Large intestine (tissue), 3 donors: ENCODE measurements at regions not wholly inside any gene's neighbourhood (a gene's known extent, or its start where the extent isn't known, plus 50 kb on each side); places are given as distances from the start of the nearest gene placed in this dataset.

Source experiments
- DNase-seq, 2 donors: peaks; one replicate each; pipeline versions ENCODE4 v3.0.0 to v3.0.0-alpha.2; 2013
- H3K27ac ChIP-seq: one replicate; pipeline ENCODE4 v1.5.1; 2013; ENCODE audit warnings: low read length
- H3K27me3 ChIP-seq: 2 replicates; pipeline ENCODE4 v1.6.1; 2013; ENCODE audit warnings: low read length; ENCODE audit not compliant: control insufficient read depth, insufficient read depth
- H3K36me3 ChIP-seq: 2 replicates; pipeline ENCODE4 v1.6.1; 2013; ENCODE audit warnings: low read length; ENCODE audit not compliant: control insufficient read depth, insufficient read depth
- H3K4me1 ChIP-seq: one replicate; pipeline ENCODE4 v1.6.1; 2013; ENCODE audit warnings: low read length; ENCODE audit not compliant: control insufficient read depth, insufficient read depth
- H3K4me3 ChIP-seq: one replicate; pipeline ENCODE4 v1.5.1; 2013; ENCODE audit warnings: low read length
- H3K9me3 ChIP-seq: one replicate; pipeline ENCODE4 v1.6.1; 2013; ENCODE audit warnings: mild to moderate bottlenecking, low read depth, low read length, moderate library complexity; ENCODE audit not compliant: control insufficient read depth
- WGBS: methylation state at CpG from one replicate; pipeline ENCODE4 v1.1.5; 2013; ENCODE audit warnings: low lambda C conversion rate; ENCODE audit not compliant: insufficient coverage; 5-methylcytosine and 5-hydroxymethylcytosine counted together

DNA sequence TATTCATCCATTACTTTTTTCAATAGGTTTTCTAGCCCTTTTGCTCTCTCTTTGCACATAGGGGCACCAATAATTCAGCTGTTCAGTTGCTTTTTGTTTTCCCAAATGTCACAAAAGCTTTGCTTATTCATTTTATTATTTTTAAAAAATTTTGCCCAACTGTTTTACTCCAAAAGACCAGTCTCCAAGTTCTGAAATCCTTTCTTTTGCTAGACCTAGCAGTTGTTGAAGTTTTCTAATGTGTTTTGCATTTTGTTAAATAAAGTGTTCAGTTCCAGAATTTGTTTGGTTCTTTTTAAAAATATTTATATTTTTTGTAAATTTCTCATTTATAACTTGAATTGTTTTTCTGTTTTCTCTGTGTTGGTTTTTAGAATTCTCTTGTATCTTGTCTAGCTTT is 1227.3 kb downstream of the ROBO2 start:
- H3K4me1 ChIP-seq, result no peaks in the 10 kb centered on the region
- DNase-seq, result no peak
- no peak overlapping the region for H3K27ac ChIP-seq
- H3K9me3 ChIP-seq, result peaks cover 16% of the 10 kb centered on the region
- no peaks in the 10 kb centered on the region for H3K36me3 ChIP-seq
- H3K4me3 ChIP-seq, result no peak overlapping the region
- H3K27me3 ChIP-seq, result no peaks in the 10 kb centered on the region

DNA sequence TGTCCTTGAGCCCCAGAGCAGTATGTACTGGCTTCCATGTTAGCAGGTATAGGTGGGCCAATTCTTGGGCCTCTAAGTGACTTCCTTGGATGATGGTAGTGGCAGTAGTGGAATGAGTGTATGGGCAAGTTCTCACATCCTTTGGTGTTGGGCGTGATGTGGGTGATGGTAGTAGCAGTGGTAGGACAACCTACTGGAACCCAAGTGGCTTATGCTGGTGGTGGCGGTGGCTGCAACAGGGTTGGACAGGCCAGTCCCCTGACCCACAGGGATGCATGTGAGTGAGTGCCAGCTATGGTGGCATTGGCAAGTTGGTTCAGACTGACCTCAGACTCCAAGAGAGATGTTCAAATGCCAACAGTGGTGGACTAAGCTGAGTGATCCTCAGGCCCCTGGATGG is 1228.2 kb downstream of the ROBO2 start:
- no peaks in the 10 kb centered on the region for H3K4me1 ChIP-seq
- no peak overlapping the region for H3K4me3 ChIP-seq
- H3K36me3 ChIP-seq, result no peaks in the 10 kb centered on the region
- H3K9me3 ChIP-seq, result peaks cover 16% of the 10 kb centered on the region
- H3K27me3 ChIP-seq, result no peaks in the 10 kb centered on the region
- no peak overlapping the region for H3K27ac ChIP-seq
- WGBS, result no CpG with 5 or more reads among the region's 2 CpGs
- no peak for DNase-seq

DNA sequence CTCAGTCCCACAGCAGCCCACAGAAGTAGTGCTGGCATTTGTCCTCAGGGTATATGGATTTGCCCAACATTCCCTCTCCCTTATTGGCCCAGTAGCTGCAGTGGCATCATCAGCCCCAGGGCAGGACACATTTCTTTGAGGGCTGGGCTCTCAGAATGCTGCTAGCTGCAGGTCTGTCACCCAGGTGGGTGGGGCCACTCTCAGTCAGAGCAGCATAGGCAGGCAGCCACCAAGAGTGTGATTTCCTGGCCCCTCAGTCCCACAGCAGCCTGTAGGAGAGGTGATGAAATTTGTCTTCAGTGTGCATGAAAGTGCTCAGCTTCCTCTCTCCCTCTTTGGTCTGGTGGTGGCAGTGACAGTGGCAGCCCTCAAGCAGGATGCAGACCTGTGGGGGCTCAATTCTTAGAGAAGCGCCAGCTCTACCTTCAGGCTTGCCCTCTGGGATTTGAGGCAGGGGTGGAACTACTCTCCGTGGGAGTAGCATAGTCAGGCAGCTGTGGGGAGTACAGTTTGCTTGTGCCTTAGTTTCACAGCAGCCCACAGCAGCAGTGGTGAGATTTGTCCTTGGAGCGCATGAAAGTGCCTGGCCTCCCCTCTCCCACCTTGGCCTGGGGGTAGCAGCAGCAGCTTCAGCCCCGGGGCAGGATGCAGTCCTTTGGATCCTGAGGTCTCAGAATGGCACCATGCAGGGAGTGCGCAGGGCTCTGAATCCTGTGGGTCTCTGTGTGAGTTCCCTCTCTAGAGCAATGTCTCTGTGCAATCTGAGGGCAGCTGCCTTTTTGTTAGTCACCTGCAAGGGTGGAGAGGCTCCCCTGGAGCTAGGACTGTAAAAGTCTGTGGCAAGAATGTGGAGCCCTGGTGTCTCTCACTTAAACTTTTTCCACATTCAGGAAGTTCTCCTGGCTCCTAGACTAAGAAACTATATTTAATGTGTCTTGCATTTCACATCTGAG is 1229.1 kb downstream of the ROBO2 start:
- no CpG with 5 or more reads among the region's 5 CpGs for WGBS
- H3K27ac ChIP-seq, result no peak overlapping the region
- DNase-seq, result no peak
- H3K4me1 ChIP-seq, result no peaks in the 10 kb centered on the region
- H3K36me3 ChIP-seq, result no peaks in the 10 kb centered on the region
- H3K4me3 ChIP-seq, result no peak overlapping the region
- no peaks in the 10 kb centered on the region for H3K27me3 ChIP-seq
- H3K9me3 ChIP-seq, result peaks cover 16% of the 10 kb centered on the region

DNA sequence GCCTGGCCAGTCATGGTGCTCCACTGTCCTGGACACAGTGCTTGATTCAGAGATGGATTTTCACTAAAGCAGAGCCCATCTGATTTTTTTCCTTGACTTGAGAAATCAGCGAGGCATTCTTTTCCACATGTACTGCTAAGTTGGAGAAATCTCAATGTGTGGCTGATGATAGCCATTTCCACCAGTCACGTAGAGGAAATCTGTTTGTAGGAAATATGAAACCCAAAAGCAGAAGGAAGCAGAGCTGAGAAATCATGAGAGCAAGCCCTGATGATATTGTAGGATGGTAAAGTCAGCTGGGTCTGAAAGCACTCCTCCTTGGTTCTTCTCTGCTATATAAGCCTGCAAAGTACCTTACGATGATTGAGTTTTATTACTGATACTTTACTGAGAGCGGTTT is 1233.4 kb downstream of the ROBO2 start:
- Histone ChIP-seq H3K9me3 (peaks cover 3% of the 10 kb centered on the region), H3K36me3 (no peaks in the 10 kb centered on the region), H3K27ac (no peak overlapping the region), H3K4me3 (no peak overlapping the region), H3K4me1 (no peaks in the 10 kb centered on the region), H3K27me3 (no peaks in the 10 kb centered on the region)
- no peak for DNase-seq
- 64% methylated on average over 2 of the region's 4 CpGs for WGBS

DNA sequence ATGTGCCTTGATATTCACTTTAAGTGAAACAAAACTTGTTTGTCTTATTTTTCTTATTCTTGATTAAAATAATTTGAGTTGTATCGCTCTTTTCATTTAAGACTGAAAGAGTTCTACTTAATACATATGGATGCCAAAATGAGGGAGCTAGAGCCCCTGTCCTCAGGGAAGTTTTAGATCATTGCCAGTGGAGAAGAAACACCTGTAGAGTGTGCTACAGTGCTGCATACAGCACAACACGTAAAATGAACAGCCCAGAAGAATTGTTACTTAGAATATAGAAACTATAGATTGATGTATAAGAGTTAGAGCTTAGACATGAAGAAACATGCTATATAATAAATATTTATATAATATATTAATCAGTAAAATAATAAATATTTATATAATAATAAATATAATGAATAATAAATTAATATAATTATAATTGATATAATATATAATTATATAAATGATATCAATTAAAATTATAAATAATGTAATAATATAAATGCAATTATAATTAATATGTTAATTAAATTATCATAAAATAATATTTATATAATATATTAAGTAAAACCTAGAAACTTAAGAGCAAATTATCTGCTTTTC is 1234.7 kb downstream of the ROBO2 start:
- DNase-seq, result no peak
- H3K27ac ChIP-seq, result no peak overlapping the region
- no CpG with 5 or more reads among the region's 2 CpGs for WGBS
- no peaks in the 10 kb centered on the region for H3K4me1 ChIP-seq
- H3K4me3 ChIP-seq, result no peak overlapping the region
- H3K9me3 ChIP-seq, result peaks cover 3% of the 10 kb centered on the region
- no peaks in the 10 kb centered on the region for H3K36me3 ChIP-seq
- H3K27me3 ChIP-seq, result no peaks in the 10 kb centered on the region

DNA sequence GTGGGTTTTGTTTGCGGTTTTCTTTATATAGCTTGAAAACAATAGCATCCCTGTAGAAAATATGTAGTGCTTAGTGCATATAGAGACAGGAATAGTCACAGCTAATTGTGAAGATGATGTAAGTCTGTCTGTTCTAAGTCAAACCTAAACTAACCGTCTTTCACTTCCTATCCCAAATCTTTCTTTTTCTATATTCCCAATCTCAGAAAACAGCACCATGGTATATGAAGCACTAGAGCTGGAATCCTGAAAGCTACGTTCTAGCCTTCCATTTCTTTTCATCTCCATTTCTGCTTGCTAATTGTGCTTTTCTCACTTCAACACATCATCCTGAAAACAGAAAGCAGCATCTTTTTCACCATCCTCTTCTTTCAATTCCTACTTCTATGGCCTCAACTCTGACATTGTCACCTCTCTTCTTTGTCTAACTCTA is 1235.5 kb downstream of the ROBO2 start:
- 71% methylated on average over 2 of the region's 3 CpGs for WGBS
- no peak for DNase-seq
- H3K4me3 ChIP-seq, result no peak overlapping the region
- H3K9me3 ChIP-seq, result peaks cover 3% of the 10 kb centered on the region
- H3K27ac ChIP-seq, result no peak overlapping the region
- H3K4me1 ChIP-seq, result no peaks in the 10 kb centered on the region
- H3K27me3 ChIP-seq, result no peaks in the 10 kb centered on the region
- no peaks in the 10 kb centered on the region for H3K36me3 ChIP-seq

DNA sequence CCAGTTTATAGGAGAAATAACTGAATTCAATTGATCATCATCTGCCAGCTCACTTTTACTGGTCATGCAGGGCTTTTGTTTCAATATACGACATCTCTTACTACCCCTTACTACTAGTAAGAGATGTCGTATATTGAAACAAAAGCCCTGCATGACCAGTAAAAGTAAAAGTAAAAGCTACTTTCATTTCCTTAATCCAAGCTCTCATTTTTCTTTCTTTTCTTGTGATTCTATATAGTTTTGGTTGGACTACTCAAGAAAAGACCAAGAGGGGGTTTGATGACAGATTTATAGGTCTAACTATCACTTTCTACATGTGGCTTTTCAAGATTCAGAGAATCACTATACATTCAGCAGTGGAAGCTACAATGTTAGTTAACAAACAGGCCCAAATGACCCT is 1237.3 kb downstream of the ROBO2 start:
- Histone ChIP-seq H3K9me3 (no peaks in the 10 kb centered on the region), H3K27ac (no peak overlapping the region), H3K4me1 (no peaks in the 10 kb centered on the region), H3K27me3 (no peaks in the 10 kb centered on the region), H3K4me3 (no peak overlapping the region), H3K36me3 (no peaks in the 10 kb centered on the region)
- WGBS, result no CpG with 5 or more reads among the region's 2 CpGs
- DNase-seq, result no peak

DNA sequence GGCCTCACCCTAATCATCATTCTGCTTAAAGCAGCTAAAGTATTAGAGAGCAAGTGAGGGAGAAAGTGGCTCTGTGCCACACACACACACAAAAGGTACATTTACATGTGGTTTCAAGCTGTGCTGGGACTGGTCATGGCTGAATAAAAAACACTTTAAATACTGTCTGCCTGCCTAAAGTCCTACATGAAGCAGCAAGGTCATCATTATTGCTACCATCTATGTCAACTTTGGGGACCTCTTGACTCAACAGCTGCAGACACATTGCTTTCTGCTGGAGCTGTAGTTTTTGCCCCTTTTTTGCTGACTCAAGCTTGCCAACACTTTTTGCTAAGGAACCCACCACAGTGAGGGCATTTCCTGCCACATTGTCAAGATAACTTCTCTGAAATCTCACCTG is 1237.9 kb downstream of the ROBO2 start:
- Histone ChIP-seq H3K27ac (no peak overlapping the region), H3K4me1 (no peaks in the 10 kb centered on the region), H3K9me3 (no peaks in the 10 kb centered on the region), H3K27me3 (no peaks in the 10 kb centered on the region), H3K4me3 (no peak overlapping the region), H3K36me3 (no peaks in the 10 kb centered on the region)
- DNase-seq, result no peak

DNA sequence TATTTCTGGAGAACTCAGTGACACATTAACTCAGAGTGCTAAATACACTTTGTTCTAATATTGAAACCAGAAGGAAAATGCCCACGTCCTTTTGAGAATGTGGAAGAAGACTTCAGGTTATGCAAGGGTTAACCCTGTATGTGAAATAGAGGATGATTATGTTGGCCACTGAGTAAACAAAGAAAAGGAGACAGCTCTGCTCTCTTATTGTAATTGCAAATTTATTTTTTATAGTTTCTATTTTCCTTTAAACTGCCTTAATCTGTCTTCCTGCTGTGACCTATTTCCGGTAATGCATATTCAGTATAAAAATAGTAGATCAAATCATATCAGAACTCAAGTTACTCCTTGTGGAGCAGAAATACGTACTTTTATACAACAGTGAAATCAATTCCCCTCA is 1239.2 kb downstream of the ROBO2 start:
- no peak for DNase-seq
- WGBS, result 80% methylated on average over 1 of the region's 3 CpGs
- no peak overlapping the region for H3K4me3 ChIP-seq
- no peaks in the 10 kb centered on the region for H3K27me3 ChIP-seq
- H3K9me3 ChIP-seq, result no peaks in the 10 kb centered on the region
- no peaks in the 10 kb centered on the region for H3K36me3 ChIP-seq
- no peaks in the 10 kb centered on the region for H3K4me1 ChIP-seq
- H3K27ac ChIP-seq, result no peak overlapping the region

DNA sequence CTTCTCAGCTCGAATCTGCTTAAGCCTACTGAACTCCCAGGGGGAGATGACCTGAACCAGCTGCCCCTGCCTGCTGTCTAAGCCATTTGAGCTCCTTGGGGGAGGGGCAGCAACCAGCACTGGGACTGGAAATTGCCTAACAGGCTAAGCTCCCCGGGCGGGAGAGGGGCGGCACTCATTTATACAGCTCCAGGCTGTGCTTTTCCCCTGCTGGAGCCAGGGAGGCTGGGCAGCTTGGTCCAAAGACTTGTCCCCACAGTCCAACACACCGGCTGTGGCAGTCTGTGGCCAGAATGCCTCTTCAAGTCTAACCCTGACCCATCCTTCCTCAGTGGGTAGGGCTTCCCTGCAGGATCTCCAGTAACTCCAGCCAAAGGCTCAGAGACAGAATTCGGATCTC is 1241.5 kb downstream of the ROBO2 start:
- Histone ChIP-seq H3K27me3 (no peaks in the 10 kb centered on the region), H3K9me3 (no peaks in the 10 kb centered on the region), H3K36me3 (no peaks in the 10 kb centered on the region), H3K4me3 (no peak overlapping the region), H3K4me1 (no peaks in the 10 kb centered on the region), H3K27ac (no peak overlapping the region)
- DNase-seq, result no peak
- WGBS, result no CpG with 5 or more reads among the region's 6 CpGs

DNA sequence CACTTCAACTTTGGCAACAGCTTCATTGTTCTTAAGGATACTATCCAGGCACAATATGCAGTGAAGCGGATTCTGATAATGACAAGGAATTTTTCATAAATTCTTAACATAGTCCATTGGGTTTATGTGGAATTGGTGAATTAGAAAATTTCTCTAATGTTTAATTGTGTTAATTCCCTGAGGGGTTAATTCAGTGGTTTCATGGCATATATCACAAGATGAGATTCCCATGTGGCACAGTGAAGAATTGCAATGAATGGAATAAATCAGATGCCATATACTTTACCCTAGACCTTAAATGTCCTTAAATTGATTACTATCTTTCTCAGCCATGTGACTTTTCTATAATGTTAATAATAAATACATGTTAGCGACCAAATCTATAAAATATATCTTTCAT is 1244.1 kb downstream of the ROBO2 start:
- 100% methylated on average over 1 of the region's 2 CpGs for WGBS
- no peak overlapping the region for H3K4me3 ChIP-seq
- H3K36me3 ChIP-seq, result no peaks in the 10 kb centered on the region
- H3K27ac ChIP-seq, result no peak overlapping the region
- H3K4me1 ChIP-seq, result no peaks in the 10 kb centered on the region
- no peaks in the 10 kb centered on the region for H3K9me3 ChIP-seq
- no peaks in the 10 kb centered on the region for H3K27me3 ChIP-seq
- DNase-seq, result no peak
